K562 (cell line): ENCODE measurements at regions not wholly inside any gene's neighbourhood (a gene's known extent, or its start where the extent isn't known, plus 50 kb on each side); places are given as distances from the start of the nearest gene placed in this dataset.

Source experiments
- ATAC-seq: fragments of 200-7000 bp; cut with Tn5 transposase; 3 replicates; pipeline ENCODE4 v1.9.1; 2020; ENCODE audit warnings: moderate library complexity
- BruUV-seq: library from RNA; stranded (reverse); fragments of 400-500 nt; replicated peaks from 2 replicates; lab custom pipeline; 2021; lab: Mats Ljungman, UMichigan
- CTCF ChIA-PET: fragments of 300-600 bp; formaldehyde crosslinking; extraction: SDS; loops from one replicate; lab custom pipeline; 2021; ENCODE audit warnings: low intra/inter-chr PET ratio; lab: Yijun Ruan, JAX
- POLR2A ChIA-PET: fragments of 300-600, 350-650 bp; sonication (Branson Sonifier 250); formaldehyde crosslinking; extraction: SDS; loops from one replicate; lab custom pipeline; 2021; ENCODE audit warnings: antibody characterized with exemption, inconsistent platforms; lab: Yijun Ruan, JAX
- DNase-seq, 4 experiments: peaks; one replicate each; pipeline versions ENCODE4 v3.0.0 to v3.0.0-alpha.2; 2011 to 2018; ENCODE audit warnings: low spot score in 3 of 4, mixed read lengths in 3 of 4; ENCODE audit errors: extremely low read depth in 1 of 4
- FAIRE-seq: peaks from 2 replicates; lab custom pipeline; 2011; peaks lifted over from hg19 to GRCh38; lab: Jason Lieb, UNC
- H2AFZ ChIP-seq: 2 replicates; pipeline ENCODE4 v1.6.0; 2011; ENCODE audit warnings: low read depth, low read length, control low read depth, inconsistent platforms
- H3K27ac ChIP-seq: fragments of 200-600 bp; 3 replicates; pipeline ENCODE4 v1.8.0; 2011; ENCODE audit warnings: low read depth, mild to moderate bottlenecking, control low read depth, inconsistent platforms, low read length, moderate library complexity, mixed read lengths; ENCODE audit errors: extremely low read depth
- H3K27me3 ChIP-seq, 2 experiments: fragments of 300-600 bp in 1 of 2; 2 replicates in 1 of 2; 3 replicates in 1 of 2; pipeline versions ENCODE4 v1.6.0 to v1.8.0; 2011; ENCODE audit warnings: inconsistent platforms in 2 of 2, low read length in 2 of 2, mild to moderate bottlenecking in 1 of 2, mixed read lengths in 1 of 2, moderate library complexity in 1 of 2; ENCODE audit not compliant: control insufficient read depth in 2 of 2, insufficient read depth in 2 of 2
- H3K36me3 ChIP-seq: fragments of 300-600 bp; 3 replicates; pipeline ENCODE4 v1.8.0; 2011; ENCODE audit warnings: mild to moderate bottlenecking, low read length, inconsistent platforms; ENCODE audit not compliant: control insufficient read depth, insufficient read depth
- H3K4me1 ChIP-seq, 2 experiments: fragments of 200-600 bp in 1 of 2; replicated peaks in 1 of 2; 2 replicates in 1 of 2; 3 replicates in 1 of 2; pipeline versions ENCODE4 v1.5.1 to v1.8.0; 2011; ENCODE audit warnings: inconsistent platforms in 2 of 2, low read length in 2 of 2, mild to moderate bottlenecking in 1 of 2, mixed read lengths in 1 of 2, moderate library complexity in 1 of 2; ENCODE audit not compliant: control insufficient read depth in 2 of 2, insufficient read depth in 2 of 2
- H3K4me2 ChIP-seq: 2 replicates; pipeline ENCODE4 v1.6.1; 2011; ENCODE audit warnings: low read length, control low read depth, inconsistent platforms, mixed read lengths; ENCODE audit not compliant: insufficient read depth
- H3K4me3 ChIP-seq: fragments of 200-600 bp; sonication (generic), shearing (Covaris generic); 2 replicates; pipeline ENCODE4 v1.5.1; 2016; ENCODE audit warnings: control low read depth, inconsistent platforms
- H3K79me2 ChIP-seq: fragments of 200-600 bp; 3 replicates; pipeline ENCODE4 v1.8.0; 2011; ENCODE audit warnings: low read length, inconsistent platforms; ENCODE audit not compliant: control insufficient read depth, insufficient read depth
- H3K9ac ChIP-seq, 2 experiments: 2 replicates each; pipeline versions ENCODE4 v1.6.0 to v1.6.1; 2011; ENCODE audit warnings: low read depth in 2 of 2, low read length in 2 of 2, control low read depth in 1 of 2, inconsistent platforms in 1 of 2, mild to moderate bottlenecking in 1 of 2, mixed read lengths in 1 of 2; ENCODE audit not compliant: insufficient read depth in 1 of 2
- H3K9me1 ChIP-seq: one replicate; pipeline ENCODE4 v1.6.0; 2011; ENCODE audit warnings: inconsistent platforms, mild to moderate bottlenecking, low read length, moderate library complexity; ENCODE audit not compliant: control insufficient read depth, insufficient read depth
- H3K9me3 ChIP-seq: replicated peaks from 2 replicates; pipeline ENCODE4 v1.5.1; 2011; ENCODE audit warnings: low read depth, low read length, inconsistent platforms; ENCODE audit not compliant: control insufficient read depth, insufficient read depth
- H4K20me1 ChIP-seq: replicated peaks from 2 replicates; pipeline ENCODE4 v1.6.1; 2011; ENCODE audit warnings: low read length, inconsistent platforms, mixed read lengths; ENCODE audit not compliant: control insufficient read depth, insufficient read depth
- EZH2 ChIP-seq: IDR thresholded peaks from 2 replicates; pipeline ENCODE4 v1.6.1; 2012; ENCODE audit warnings: low read depth, mild to moderate bottlenecking, inconsistent platforms, low read length, borderline replicate concordance
- FUS ChIP-seq: fragments of 200-400 bp; formaldehyde crosslinking; optimal IDR thresholded peaks from 2 replicates; pipeline ENCODE3; 2017; ENCODE audit warnings: low read depth, low read length
- HDAC6 ChIP-seq: IDR thresholded peaks from 2 replicates; pipeline ENCODE4 v1.6.1; 2012; ENCODE audit warnings: low read depth, mild to moderate bottlenecking, control low read depth, inconsistent platforms, low read length, moderate library complexity
- RERE ChIP-seq: sonication (generic); formaldehyde crosslinking; IDR thresholded peaks from 2 replicates; pipeline ENCODE4 v1.8.0; 2023; ENCODE audit warnings: missing genetic modification reagents, mild to moderate bottlenecking, borderline replicate concordance
- ZNF76 ChIP-seq: fragments of 250-450 bp; sonication (Bioruptor Pico); IDR thresholded peaks from 2 replicates; pipeline ENCODE4 v1.4.0; 2020; ENCODE audit warnings: mild to moderate bottlenecking, moderate library complexity, borderline replicate concordance
- WGBS: fragments of 100-300 bp; shearing (Covaris generic); methylation state at CpG from one replicate; pipeline ENCODE4 v1.1.6; 2016; ENCODE audit warnings: low coverage, mixed read lengths; ENCODE audit not compliant: insufficient coverage; ENCODE audit errors: missing lambda C conversion rate; 5-methylcytosine and 5-hydroxymethylcytosine counted together
- in situ Hi-C: fragments of 300-500 bp; cut with MboI; formaldehyde crosslinking; loops from 4 replicates; pipeline ENCODE4 v1.15.0; 2018; ENCODE audit warnings: inconsistent platforms, mixed read lengths
- intact Hi-C: fragments of 100-400 bp; cut with micrococcal nuclease; formaldehyde crosslinking; loops from 2 replicates; pipeline ENCODE4 v1.14.2; 2022

GRCh38 chr1:79285667-79286066, 279.1 kb upstream of the ADGRL4 start:
- no TSS peak for BruUV-seq
- Histone ChIP-seq H3K27me3 (no peaks in the 10 kb centered on the region), H4K20me1 (no peaks in the 10 kb centered on the region), H3K79me2 (no peaks in the 10 kb centered on the region), H2AFZ (no peak overlapping the region), H3K36me3 (no peaks in the 10 kb centered on the region), H3K9me1 (no peaks in the 10 kb centered on the region), H3K4me2 (no peak overlapping the region), H3K27ac (no peak overlapping the region), H3K9ac (no peak overlapping the region), H3K9me3 (no peaks in the 10 kb centered on the region), H3K4me3 (no peak overlapping the region), H3K4me1 (no peaks in the 10 kb centered on the region)
- 2% methylated on average over 2 of the region's 2 CpGs for WGBS
- ChIA-PET CTCF (no interaction called here), POLR2A (interaction anchor here (0.6 kb wide), 1 partner anchor 23 kb away, joined by 3 read pairs; no protein-coding TSS in a partner anchor)
- ATAC-seq (no peak), DNase-seq (no peak), FAIRE-seq (no peak)
- no peak for TF ChIP-seq EZH2
- TF ChIP-seq RERE = no peak
- TF ChIP-seq ZNF76 (CRISPR knock-in tag) = no peak
- TF ChIP-seq HDAC6 = no peak
- no peak for TF ChIP-seq FUS
- in situ Hi-C loops = no loop called here
- intact Hi-C loops = no loop called here
